HG03135 (cell line): ENCODE measurements at regions not wholly inside any gene's neighbourhood (a gene's known extent, or its start where the extent isn't known, plus 50 kb on each side); places are given as distances from the start of the nearest gene placed in this dataset.
"Not testable (repeated sequence)": the region's sequence is repeated elsewhere in the genome, so short reads cannot be mapped to it uniquely, and the experiment has no call there.

Experiments used
- ATAC-seq: cut with Tn5 transposase; IDR thresholded peaks from one replicate; pipeline ENCODE4 v1.9.1; 2021; ENCODE audit warnings: mild to moderate bottlenecking, moderate library complexity; ENCODE audit not compliant: unreplicated experiment

DNA sequence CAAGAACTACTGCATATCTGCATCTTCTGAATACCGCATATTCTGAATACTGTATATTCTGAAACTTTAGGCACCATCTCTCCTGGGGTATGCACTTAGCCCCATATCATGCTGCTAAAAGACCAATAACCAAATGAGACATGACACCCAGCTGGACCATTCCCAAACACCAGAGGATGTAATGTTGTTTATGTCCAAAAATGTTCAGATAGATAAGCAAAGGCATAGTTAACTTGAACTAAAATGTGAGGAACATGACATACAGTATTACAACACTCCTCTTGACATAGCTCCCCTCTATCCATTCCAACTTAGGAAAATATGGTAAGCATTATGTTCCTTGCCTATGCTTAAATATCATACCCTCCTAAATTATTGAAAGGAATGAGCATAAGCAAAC lies 127.3 kb downstream of the TENT5A start:
- ATAC-seq, result no peak

DNA sequence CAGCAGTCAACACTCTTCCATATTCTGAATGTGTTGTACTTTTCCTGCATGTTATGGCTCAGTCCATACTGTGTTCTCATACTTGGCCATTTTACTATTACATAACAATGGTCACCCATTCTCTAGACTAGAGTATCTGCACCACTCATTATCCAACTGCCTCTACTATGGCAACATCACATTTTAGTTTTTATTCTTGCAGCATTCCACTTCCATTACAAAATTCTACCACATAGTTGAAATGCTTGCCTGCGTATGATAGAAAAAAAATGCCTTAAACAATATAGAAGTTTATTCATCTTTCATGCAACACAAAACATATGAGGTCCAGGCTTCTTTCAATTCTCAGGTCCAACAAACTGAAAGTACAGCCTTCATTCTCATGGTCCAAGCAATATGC lies 128.0 kb downstream of the TENT5A start:
- no peak for ATAC-seq

DNA sequence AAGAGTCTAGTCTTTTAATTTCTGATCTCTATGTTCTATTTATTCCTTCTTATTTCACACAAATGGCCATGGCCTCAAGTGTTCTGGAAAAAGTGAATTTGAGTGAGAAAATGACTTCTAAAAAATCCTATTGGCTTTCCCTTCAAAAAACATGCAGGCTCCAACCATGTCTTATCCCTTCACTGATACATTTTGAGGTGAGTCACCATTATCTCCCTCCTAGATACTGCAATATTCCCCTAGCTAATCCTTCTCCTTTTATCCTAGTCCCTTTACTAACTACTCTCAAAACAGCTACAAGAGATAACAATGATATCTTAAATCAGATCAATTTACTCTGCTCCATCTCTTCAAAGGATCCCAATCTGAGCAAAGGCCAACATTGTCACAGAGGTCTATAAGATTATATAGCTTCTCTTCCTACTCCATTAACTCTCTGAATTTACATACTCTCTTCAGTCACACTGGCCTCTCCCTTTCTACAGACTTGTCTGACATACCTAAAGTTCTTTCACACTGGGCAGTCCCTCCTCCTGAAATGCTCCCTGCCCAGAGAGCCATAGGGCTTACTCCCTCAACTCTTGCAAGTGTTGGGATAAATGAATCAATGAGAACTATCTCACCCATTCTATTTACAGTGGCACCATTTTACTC lies 129.2 kb downstream of the TENT5A start:
- ATAC-seq, result no peak

DNA sequence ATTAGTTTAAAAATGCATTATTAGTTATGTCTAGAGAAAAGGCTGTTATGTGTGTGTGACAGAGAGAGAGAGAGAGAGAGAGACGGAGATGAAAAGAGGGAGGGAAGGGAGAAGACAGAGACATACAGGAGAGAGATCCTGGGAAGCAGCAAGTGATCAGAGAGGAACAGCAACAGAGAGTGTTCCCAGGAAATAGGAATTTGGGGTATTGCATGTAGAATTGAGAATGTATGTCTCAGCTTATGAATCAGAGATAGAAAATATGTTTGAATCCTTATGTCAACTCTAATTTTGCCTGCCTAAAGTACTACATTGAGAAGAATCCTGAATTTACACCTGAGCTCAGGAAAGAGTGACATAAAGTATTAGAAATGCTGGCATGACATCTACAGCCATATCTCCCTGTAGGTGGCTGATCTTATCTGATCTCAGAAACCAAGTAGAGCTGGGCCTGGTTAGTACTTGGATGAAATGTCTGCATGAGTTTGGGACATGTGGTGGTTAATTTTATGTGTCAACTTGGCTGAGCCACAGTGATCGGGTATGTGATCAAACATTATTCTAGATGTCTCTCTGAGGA lies 130.6 kb downstream of the TENT5A start:
- no peak for ATAC-seq

DNA sequence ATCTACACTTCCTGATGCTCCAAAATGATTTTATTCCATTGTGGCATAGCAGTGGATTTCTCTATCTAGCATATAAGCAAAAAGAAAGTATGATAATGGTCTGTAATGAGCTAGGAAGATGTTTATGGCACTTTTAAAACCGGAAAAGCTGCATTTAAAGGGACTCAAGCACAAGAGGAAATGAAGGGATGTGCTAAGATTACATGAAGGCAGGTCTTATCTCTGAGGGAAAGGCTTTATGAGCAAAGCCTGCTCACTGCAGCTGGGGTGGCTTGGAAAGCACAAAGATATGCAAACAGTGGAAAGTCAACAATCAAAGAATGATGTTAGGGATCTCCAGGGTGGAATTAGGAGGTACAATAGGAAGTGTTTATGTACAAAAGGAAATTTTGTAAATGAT lies 138.2 kb downstream of the TENT5A start:
- ATAC-seq, result no peak

DNA sequence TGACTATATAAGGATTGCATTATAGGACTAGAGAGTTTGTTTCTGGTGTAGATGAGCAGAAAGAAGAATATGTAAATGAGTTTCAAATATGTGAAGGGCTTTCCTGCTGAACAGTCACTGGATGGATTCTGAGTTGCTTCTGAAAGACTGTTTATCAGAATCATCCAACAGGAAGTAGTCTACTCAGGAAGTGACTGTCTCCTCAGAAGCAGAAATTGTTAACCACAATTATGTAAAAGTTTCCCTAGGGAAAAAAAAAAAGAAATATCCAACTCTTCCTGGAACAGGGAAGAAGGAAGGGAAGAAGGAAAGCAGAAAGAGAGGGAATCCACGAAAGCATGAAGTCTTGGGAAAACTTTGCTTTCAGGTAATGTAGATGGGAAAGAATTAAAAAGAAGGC lies 138.9 kb downstream of the TENT5A start:
- no peak for ATAC-seq

DNA sequence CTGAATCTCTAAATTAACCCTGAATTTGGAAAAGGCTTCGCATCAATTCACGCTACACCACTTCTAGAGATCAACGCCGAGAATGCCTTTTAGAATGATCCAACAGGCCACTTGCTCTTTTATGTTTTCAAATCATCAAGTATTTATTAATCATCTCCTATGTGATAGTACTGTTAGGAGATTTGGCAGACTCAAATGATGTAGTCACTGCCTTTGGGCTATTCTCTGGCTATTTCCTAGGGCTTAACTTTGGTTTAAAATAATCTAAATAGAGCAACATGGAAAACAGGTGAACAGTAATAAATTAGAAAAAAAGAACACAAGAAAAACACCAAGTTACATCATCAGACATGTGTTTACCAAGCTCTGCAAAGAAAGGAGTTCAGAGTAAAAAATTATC lies 140.3 kb downstream of the TENT5A start:
- no peak for ATAC-seq

DNA sequence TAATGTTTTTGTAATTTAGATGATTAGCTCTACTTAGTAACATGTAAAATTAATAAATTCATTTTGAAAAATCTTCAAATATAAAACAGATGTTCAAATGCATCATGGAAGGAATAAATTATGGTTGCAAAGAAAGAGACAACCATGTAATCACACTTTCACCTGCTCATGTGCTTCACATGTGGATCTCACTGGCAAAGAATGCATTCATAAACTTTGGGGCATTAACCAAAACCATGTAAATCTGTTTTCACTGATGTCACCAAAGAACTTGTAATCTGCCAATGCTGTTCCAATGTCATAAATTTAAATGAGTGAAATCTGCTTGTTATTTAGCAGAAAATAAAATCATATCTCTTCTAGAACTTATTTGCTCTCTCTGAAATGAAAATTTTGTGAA lies 142.7 kb downstream of the TENT5A start:
- ATAC-seq, result no peak

DNA sequence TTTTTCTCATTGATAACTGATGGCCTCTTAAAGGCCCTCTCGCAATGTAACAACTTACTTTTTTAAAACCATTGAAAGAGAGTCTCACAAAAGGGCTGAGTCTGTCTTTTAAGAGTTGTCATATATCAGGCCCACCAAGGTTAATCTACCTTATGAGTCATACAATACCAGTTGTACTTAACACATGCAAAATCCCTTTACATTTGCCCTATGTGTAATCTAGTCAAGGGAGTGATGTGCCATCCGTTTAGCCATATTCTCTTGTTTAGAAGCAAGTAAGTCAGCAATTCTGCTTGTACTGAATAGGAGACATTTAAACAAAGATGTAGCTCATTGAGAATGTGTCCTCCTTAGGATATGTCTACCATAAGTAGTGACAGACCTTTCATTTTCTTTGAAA lies 143.7 kb downstream of the TENT5A start:
- no peak for ATAC-seq

DNA sequence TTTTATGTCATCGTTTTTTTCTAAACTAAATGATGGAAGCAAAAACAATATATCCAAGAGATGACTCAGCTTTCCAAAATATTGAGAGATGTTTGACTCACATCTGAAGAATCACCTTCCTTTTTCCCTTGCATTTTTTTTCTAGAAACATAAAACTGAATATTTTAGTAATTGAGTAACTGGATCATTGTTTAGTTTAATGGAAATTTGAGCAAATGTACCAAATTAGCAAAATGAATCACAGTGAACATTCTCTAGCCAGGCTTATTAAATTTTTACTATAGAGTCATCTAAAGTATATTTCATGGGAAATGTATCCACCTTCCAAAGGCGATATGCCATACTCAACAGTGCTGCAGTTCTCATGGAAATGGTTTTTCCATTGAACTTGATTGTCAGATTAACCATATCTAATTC lies 145.5 kb downstream of the TENT5A start:
- no peak for ATAC-seq

DNA sequence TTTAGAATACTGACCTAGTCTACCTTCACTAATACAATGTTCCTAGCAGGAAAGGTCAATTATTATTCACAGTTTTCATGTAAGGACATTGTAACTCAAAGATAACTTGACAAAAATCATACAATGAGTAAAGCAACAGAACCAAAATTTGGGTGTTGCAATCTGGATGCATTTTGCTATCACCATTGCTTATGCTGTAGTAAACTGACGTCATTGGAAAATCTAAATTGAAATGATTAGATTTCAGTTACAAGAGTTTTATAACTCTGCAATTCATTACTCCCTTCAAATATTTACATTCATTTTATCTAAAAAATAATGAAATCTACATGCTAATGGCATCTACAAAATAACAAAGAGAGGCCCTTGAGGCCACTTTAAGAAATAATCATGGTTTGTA lies 147.0 kb downstream of the TENT5A start:
- no peak for ATAC-seq

DNA sequence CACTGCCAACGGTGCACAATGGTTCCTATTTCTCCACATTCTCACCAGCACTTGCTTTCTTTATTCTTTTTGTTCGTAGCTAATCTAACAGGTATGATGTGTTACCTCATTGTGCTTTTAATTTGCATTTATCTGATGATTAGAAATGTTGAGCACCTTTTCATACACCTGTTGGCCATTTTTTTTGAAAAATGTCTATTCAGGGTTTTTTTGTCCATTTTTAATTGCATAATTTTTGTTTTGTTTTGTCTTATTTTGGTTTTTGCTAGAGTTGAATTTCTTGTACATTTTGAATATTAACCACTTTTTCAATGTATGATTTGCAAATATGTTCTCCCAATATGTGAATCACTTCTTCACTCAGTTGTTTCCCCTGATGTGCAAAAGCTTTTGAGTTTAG lies 150.6 kb downstream of the TENT5A start:
- ATAC-seq, result no peak

DNA sequence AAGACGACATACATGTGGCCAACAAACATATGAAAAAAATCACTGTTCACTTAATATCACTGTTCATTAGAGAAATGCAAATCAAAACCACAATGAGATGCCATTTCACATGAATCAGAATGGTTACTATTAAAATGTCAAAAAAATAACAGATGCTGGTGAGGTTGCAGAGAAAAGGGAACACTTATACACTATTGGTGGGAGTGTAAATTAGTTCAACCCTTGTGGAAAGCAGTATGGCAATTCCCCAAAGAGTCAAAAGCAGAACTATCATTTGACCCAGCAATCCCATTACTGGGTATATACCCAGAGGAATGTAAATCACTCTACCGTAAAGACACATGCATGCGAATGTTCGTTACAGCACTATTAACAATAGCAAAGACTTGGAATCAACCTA lies 152.0 kb downstream of the TENT5A start:
- ATAC-seq, result not testable (repeated sequence)

DNA sequence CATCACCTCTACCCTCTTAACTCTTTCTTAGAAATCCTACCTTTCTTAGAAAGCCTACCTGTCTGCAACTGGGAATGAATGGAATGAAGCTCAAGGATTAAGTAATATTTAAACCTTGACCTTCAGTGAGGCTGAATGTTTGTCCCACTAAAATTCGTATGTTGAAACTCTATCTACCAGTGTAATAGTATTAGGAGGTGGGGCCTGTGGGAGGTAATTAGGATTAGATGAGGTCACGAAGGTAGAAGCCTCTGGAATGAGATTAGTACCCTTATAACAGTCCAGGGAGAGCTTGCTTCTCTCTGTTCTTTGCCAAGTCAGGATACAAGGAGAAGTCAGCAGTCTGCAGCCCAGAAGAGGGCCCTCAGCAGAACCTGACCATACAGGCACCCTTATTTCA lies 158.0 kb downstream of the TENT5A start:
- no peak for ATAC-seq

DNA sequence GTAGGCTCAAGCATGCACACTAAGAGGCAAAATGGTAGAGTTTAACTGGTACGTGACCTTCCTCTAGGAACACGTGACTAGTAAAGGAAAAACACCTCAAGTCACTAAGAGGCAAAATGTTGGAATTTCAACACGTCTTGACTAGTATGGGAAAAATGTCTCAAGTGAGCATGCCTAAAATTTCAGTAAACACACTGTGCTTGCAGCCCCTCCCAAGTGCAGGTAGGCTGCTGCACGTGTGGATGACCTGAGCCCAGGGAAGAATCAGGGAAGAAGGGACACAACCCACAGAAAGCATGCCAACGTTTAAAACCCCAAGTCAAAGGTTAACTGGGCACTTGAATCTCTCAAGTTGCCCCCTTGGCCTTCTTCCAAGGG lies 162.2 kb downstream of the TENT5A start:
- ATAC-seq, result no peak

DNA sequence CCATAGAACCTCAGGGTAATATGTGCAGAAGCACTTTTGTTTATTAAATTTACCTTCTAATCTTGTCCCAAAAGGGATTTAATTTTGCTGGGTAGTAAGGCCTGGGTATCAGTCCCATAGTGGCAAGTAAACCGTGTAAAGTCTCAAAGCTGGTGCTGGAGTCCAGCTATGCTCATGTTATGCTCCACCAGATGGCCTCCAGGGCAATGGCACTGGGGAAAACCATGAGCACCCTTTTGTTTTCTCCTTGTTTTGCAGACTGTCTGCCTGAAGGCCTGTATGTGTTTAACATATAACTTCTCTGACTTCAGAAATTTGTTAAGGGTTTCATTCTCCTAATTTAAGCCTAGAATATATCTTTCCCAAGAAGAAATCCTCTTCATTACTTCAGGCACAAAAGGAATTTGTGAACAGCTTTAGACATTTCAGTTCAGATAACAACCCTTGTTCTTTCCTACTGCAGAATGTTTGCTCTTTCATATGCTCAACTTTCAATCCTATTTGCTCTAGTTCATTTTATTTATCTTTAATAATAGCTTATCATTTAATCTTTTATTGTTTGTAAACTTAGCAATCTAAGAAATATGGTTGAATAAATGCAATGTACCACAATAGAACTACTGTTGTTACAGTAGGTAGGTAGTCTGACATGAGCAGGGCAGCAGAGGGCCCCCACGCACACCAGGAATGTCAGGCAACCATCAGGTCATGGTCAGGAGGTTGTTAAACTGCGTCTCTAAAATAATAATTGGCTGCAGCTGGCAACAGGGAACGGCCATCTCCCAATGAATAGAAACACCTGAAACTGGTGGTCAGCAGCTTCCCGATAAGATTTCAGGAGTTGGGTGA lies 162.8 kb downstream of the TENT5A start:
- no peak for ATAC-seq

DNA sequence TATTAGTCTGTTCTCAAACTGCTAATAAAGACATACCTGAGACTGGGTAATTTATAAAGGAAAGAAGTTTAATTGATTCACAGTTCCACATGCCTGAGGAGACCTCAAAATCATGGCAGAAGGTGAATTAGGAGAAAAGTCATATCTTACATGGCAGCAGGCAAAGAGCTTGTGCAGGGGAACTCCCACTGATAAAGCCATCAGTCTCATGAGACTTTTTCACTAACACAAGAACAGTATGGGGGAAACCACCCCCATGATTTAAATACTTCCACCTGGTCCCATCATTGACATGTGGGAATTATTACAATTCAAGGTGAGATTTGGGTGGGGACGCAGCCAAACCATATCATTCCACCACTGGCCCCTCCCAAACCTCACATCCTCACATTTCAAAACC lies 166.8 kb downstream of the TENT5A start:
- ATAC-seq, result not testable (repeated sequence)

DNA sequence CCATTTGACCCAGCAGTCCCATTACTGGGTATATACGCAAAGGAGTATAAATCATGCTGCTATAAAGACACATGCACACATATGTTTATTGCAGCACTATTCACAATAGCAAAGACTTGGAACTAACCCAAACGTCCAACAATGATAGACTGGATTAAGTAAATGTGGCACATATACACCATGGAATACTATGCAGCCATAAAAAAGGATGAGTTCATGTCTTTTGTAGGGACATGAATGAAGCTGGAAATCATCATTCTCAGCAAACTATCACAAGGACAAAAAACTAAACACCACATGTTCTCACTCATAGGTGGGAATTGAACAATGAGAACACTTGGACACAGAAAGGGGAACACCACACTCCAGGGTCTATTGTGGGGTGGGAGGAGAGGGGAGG lies 168.3 kb downstream of the TENT5A start:
- ATAC-seq, result not testable (repeated sequence)

DNA sequence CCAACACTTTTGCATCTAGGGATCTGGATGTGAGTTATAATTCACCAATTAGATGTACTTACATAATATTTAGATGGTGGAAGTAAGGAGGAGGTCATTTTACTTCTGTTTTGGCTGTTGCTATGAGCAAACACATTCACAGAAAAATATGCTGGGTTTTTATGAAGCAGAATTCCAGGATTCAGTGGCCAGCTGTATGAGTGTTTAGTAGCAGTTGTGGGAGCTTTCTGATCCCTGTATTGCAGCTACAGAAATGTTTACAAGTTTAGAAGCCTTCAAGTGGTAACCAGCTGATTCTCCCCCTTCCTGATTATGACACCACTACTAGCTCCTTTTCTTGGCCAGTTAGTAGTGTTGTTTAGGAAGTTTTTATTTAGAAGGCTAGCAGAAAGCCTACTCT lies 177.0 kb downstream of the TENT5A start:
- ATAC-seq, result no peak

DNA sequence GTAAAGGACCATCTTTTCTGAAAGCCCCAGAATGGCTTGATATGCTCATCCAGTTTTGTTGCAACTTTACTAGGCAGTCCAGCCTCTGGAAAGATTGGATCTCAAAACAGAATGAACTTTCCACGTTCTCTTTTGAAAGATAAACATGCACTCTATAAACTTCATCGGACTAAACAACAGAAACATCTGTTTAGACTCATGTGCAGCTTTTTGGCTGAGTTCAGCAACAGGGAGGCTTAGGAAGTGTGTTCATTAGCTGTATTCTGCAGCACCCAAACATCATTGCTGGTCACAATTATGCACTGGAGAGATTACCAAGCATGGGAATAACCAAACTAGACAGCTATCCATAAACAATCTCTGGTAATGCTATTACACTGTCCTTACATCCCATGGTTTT lies 180.5 kb downstream of the TENT5A start:
- ATAC-seq, result no peak

DNA sequence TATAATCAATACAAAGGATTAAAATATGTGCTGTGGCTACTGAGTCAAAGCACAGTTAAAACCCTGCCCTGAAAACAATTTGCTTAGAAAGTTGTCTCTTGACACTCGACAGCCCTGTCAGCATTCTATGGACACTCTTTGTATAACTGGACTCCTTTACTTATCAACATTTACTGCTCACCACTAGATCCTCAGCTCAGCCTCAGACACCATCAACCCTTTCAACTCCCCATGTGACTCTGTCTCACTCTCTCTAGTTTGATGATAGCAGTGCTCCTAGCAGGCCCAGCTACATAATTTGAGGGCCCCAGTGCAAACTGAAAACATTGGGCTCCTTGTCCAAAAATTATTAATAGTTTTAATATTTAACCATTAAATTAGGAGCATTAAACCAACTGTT lies 181.8 kb downstream of the TENT5A start:
- ATAC-seq, result no peak

DNA sequence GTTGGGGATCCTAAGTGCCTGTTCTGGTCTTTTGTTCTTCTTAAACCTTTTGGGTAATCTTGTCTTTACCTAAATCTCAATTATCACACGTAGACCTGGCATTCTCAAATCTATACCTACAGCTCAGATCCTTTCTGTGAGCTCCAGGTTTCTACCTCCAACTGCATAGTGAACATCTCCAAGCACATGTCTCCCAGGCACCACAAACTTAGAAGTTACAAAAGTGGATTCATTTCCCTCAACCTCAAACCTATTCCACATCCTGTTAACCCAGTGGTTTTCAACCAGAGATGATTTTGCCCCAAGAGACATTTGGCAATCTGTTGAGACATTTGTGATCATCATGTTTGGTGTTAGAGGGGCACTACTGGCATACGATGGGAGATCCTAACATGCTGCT lies 183.5 kb downstream of the TENT5A start:
- ATAC-seq, result no peak
